Natural killer cell (primary cell): ENCODE measurements at regions not wholly inside any gene's neighbourhood (a gene's known extent, or its start where the extent isn't known, plus 50 kb on each side); places are given as distances from the start of the nearest gene placed in this dataset.

ENCODE experiments used
- ATAC-seq, 3 donors: fragments of 150-1000 bp in 2 of 3; fragments of 200-7000 bp in 1 of 3; cut with Tn5 transposase; 1 replicate in 1 of 3; 2 replicates in 2 of 3; pipeline ENCODE4 v1.10.0; 2021; ENCODE audit warnings: mild to moderate bottlenecking in 2 of 3, moderate library complexity in 2 of 3
- DNase-seq, 2 donors: peaks; one replicate each; pipeline versions ENCODE4 v3.0.0 to v3.0.0-alpha.2; 2013 to 2021; ENCODE audit warnings: mixed read lengths in 1 of 2
- H3K27ac ChIP-seq: one replicate; pipeline ENCODE4 v1.5.1; 2013; ENCODE audit warnings: mild to moderate bottlenecking, low read length
- H3K27me3 ChIP-seq: one replicate; pipeline ENCODE4 v1.6.1; 2013; ENCODE audit warnings: low read length; ENCODE audit not compliant: control insufficient read depth, insufficient read depth
- H3K36me3 ChIP-seq: one replicate; pipeline ENCODE4 v1.6.1; 2013; ENCODE audit warnings: low read length; ENCODE audit not compliant: control insufficient read depth, insufficient read depth
- H3K4me1 ChIP-seq: one replicate; pipeline ENCODE4 v1.6.1; 2013; ENCODE audit warnings: low read length; ENCODE audit not compliant: control insufficient read depth, insufficient read depth
- H3K4me3 ChIP-seq: one replicate; pipeline ENCODE4 v1.5.1; 2013; ENCODE audit warnings: low read length
- H3K9me3 ChIP-seq: one replicate; pipeline ENCODE4 v1.6.1; 2013; ENCODE audit warnings: low read length; ENCODE audit not compliant: control insufficient read depth, insufficient read depth
- H3K27ac Mint-ChIP-seq, 2 donors: one replicate each; pipeline ENCODE4 v1.8.0; 2022; ENCODE audit warnings: mild to moderate bottlenecking in 2 of 2, mixed read lengths in 2 of 2, moderate library complexity in 1 of 2
- H3K27me3 Mint-ChIP-seq, 2 donors: one replicate each; pipeline ENCODE4 v1.8.0; 2022; ENCODE audit warnings: low read depth in 2 of 2, mixed read lengths in 2 of 2
- H3K36me3 Mint-ChIP-seq: one replicate; pipeline ENCODE4 v1.8.0; 2022; ENCODE audit warnings: mixed read lengths
- H3K4me1 Mint-ChIP-seq, 2 donors: one replicate each; pipeline ENCODE4 v1.8.0; 2022; ENCODE audit warnings: mixed read lengths in 2 of 2
- H3K4me3 Mint-ChIP-seq: one replicate; pipeline ENCODE4 v1.8.0; 2022; ENCODE audit warnings: mild to moderate bottlenecking, moderate library complexity, mixed read lengths
- H3K9me3 Mint-ChIP-seq, 2 donors: one replicate each; pipeline ENCODE4 v1.8.0; 2022; ENCODE audit warnings: mixed read lengths in 2 of 2
- WGBS: methylation state at CpG from one replicate; pipeline ENCODE4 v1.1.7; 2013; ENCODE audit warnings: missing lambda C conversion rate; ENCODE audit not compliant: insufficient coverage; 5-methylcytosine and 5-hydroxymethylcytosine counted together
- intact Hi-C: fragments of 100-400 bp; cut with micrococcal nuclease; formaldehyde crosslinking; loops from one replicate; pipeline ENCODE4 v1.14.2; 2022
- TF ChIP-seq, protein P1 (sequence below): fragments of 200-600 bp; IDR thresholded peaks from one replicate; pipeline ENCODE4 v1.8.0; 2022; ENCODE audit warnings: antibody characterized with exemption

DNA sequence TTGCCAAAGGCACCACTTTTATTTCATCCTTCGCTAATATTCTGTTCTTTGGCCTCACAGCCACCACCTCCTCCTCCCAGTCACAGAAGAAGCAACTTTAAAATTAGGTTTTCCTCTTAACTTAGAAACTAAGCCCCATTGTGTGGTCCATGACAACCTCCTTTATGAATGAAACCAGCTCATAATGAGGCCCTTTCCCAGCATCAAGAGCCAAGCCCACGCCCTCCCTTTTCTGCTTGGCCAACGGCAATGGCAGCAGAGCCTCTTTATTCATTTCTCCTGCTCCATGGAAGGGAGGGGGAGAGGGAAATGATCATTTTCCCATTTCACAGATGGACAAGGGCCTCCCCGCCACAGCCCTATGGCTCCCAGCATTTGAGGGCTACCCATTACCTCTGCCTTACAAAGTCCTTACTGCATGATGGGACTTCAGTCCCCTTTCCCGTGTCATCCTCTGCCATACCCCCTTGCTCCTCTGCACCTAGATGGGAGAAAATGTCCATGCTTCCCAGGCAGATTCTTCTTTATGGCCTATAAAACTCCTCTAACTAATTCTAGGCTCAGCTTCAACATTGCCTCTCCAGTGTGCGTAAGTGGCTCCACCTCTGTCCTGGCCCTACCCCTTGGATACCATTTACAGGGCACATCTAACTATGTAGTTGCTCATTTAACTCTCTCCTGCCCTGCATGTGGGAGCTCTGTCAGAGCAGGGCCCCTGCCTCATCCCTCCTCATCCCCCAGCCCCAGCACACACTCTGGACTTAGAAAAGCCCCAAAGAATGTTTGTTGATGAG, 475.5 kb downstream of the RPS24 start:
- H3K27me3 ChIP-seq, result no peaks in the 10 kb centered on the region
- ATAC-seq (no peak), DNase-seq (no peak)
- no peak overlapping the region for H3K4me3 ChIP-seq
- no peaks in the 10 kb centered on the region for H3K9me3 ChIP-seq
- H3K36me3 ChIP-seq, result no peaks in the 10 kb centered on the region
- intact Hi-C loops, result no loop called here
- no peaks in the 10 kb centered on the region for H3K4me1 Mint-ChIP-seq
- no peak overlapping the region for H3K27ac Mint-ChIP-seq
- H3K9me3 Mint-ChIP-seq, result no peaks in the 10 kb centered on the region
- H3K4me3 Mint-ChIP-seq, result no peak overlapping the region
- WGBS, result 93% methylated on average over 5 of the region's 6 CpGs
- peaks cover 0 to 4% of the 10 kb centered on the region in 2 donors for H3K27me3 Mint-ChIP-seq
- TF ChIP-seq, protein P1, sequence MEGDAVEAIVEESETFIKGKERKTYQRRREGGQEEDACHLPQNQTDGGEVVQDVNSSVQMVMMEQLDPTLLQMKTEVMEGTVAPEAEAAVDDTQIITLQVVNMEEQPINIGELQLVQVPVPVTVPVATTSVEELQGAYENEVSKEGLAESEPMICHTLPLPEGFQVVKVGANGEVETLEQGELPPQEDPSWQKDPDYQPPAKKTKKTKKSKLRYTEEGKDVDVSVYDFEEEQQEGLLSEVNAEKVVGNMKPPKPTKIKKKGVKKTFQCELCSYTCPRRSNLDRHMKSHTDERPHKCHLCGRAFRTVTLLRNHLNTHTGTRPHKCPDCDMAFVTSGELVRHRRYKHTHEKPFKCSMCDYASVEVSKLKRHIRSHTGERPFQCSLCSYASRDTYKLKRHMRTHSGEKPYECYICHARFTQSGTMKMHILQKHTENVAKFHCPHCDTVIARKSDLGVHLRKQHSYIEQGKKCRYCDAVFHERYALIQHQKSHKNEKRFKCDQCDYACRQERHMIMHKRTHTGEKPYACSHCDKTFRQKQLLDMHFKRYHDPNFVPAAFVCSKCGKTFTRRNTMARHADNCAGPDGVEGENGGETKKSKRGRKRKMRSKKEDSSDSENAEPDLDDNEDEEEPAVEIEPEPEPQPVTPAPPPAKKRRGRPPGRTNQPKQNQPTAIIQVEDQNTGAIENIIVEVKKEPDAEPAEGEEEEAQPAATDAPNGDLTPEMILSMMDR, result no peak
- H3K36me3 Mint-ChIP-seq, result no peaks in the 10 kb centered on the region
- H3K27ac ChIP-seq, result no peak overlapping the region
- no peaks in the 10 kb centered on the region for H3K4me1 ChIP-seq

DNA sequence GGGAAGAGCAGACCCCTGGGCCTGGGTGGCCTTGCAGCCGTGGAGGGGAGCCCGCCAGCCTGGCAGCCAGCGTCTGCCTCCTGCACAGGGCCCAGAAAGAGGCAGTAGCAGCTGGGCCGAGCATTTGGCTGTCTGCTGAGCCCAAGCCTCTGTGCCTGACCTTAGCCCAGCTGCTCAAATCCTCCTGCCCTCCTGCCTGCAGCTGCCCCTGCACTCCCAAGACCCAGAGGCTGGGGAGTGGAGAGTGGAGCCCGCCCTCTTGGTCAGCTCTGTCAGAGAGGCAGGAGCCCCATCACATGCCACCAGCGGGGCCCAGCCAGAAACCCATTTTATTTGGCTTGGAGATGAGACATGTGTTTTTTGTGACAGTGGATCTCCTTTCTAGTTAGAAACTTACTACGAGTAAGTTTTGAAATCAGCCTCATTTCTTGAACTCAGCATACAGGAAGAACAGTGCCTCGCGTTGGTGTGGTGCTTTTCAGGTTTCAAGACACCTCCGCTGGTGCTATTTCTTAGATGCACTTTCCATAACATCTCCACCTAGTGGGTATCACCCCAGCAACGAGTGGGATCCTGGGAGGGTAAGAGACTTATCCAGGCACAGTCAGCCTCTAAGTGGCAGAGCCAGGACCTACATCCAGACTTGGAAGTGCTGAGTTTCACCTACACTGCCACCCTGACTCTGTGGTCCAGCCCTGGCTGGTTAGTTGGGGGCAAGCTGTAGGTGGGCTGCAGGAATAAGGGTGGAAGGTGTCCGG, 477.1 kb downstream of the RPS24 start:
- Mint-ChIP-seq H3K4me3 (no peak overlapping the region), H3K27me3 (peaks cover 0 to 4% of the 10 kb centered on the region in 2 donors), H3K27ac (no peak overlapping the region), H3K9me3 (no peaks in the 10 kb centered on the region), H3K4me1 (no peaks in the 10 kb centered on the region), H3K36me3 (no peaks in the 10 kb centered on the region)
- ATAC-seq (no peak), DNase-seq (no peak)
- intact Hi-C loops, result no loop called here
- TF ChIP-seq, protein P1, result no peak
- no peak overlapping the region for H3K27ac ChIP-seq
- WGBS, result 88% methylated on average over 12 of the region's 12 CpGs
- H3K4me3 ChIP-seq, result no peak overlapping the region
- no peaks in the 10 kb centered on the region for H3K36me3 ChIP-seq
- H3K4me1 ChIP-seq, result no peaks in the 10 kb centered on the region
- H3K27me3 ChIP-seq, result no peaks in the 10 kb centered on the region
- H3K9me3 ChIP-seq, result no peaks in the 10 kb centered on the region

DNA sequence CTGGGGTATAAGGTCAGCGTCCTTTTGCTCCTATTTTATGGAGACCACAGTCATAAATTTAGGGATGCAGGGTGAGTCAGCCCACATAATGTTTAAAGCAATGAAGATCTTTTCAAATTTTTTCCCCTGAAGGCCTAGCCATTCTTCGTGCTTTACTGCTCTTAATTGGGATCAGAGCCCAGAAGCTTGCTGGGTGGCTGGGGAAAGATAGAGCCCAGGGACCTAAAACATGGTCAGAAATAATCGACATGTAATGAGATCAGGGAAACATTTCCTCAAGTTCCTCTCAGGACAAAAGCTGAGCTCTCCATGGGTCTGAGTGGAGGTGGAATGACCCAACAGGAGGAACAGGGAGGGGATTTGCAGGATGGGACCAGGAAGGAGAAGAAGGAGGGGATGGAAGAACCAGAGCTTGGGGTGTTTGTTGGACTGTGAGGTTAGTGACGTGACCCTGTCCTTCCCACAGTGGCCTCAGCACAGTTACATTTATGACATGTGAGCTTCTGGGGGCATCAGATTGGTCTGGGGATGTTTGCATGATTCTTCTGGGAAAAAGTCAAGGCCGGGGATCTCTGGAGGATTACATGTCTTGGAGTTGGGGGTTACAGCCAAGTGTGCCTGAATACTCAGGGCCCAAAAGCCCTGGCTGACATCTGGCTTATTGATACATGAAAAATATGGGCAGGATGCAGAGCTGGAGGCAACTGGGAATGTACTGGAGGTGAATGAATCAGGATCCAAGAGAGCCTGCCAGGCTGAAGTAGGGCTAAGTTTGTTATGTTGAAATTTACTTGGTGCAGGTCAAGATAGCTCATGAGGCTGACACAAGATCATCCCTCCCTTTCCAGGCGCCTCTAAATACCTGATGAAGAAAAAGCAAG, 477.9 kb downstream of the RPS24 start:
- no peak for DNase-seq
- no peak overlapping the region for H3K4me3 Mint-ChIP-seq
- H3K4me3 ChIP-seq, result no peak overlapping the region

More for the DNA sequence above, 477.9 kb downstream of the RPS24 start:
- TF ChIP-seq, protein P1, result no peak
- H3K4me1 Mint-ChIP-seq, result no peaks in the 10 kb centered on the region
- Histone ChIP-seq H3K4me1 (no peaks in the 10 kb centered on the region), H3K27me3 (no peaks in the 10 kb centered on the region), H3K36me3 (no peaks in the 10 kb centered on the region), H3K9me3 (no peaks in the 10 kb centered on the region), H3K27ac (no peak overlapping the region)
- intact Hi-C loops, result no loop called here
- ATAC-seq, result no peak
- H3K27ac Mint-ChIP-seq, result no peak overlapping the region
- peaks cover 0 to 4% of the 10 kb centered on the region in 2 donors for H3K27me3 Mint-ChIP-seq
- 92% methylated on average over 6 of the region's 6 CpGs for WGBS
- no peaks in the 10 kb centered on the region for H3K9me3 Mint-ChIP-seq
- no peaks in the 10 kb centered on the region for H3K36me3 Mint-ChIP-seq
